Right atrium auricular region (tissue), 2 donors: ENCODE measurements at regions not wholly inside any gene's neighbourhood (a gene's known extent, or its start where the extent isn't known, plus 50 kb on each side); places are given as distances from the start of the nearest gene placed in this dataset.

ENCODE experiments used
- DNase-seq: peaks from one replicate; pipeline ENCODE4 v3.0.0-alpha.2; 2019; ENCODE audit warnings: low spot score
- H3K27ac ChIP-seq, 2 donors: fragments of 200-600 bp; sonication (generic); 1 replicate in 1 of 2; 2 replicates in 1 of 2; pipeline ENCODE4 v1.5.1; 2016 to 2019
- H3K27me3 ChIP-seq, 2 donors: fragments of 200-600 bp; sonication (generic); one replicate each; pipeline versions ENCODE4 v1.5.1 to v1.6.0; 2017 to 2019
- H3K36me3 ChIP-seq: fragments of 200-600 bp; sonication (generic); one replicate; pipeline ENCODE4 v1.5.1; 2016
- H3K4me1 ChIP-seq, 2 donors: fragments of 200-600 bp; sonication (generic); one replicate each; pipeline versions ENCODE4 v1.5.1 to v1.6.0; 2017 to 2019
- H3K4me3 ChIP-seq, 2 donors: fragments of 200-600 bp; sonication (generic); 1 replicate in 1 of 2; 2 replicates in 1 of 2; pipeline ENCODE4 v1.5.1; 2017 to 2019; ENCODE audit warnings: mild to moderate bottlenecking in 1 of 2, moderate library complexity in 1 of 2
- H3K9me3 ChIP-seq, 2 donors: fragments of 200-600 bp; sonication (generic); one replicate each; pipeline ENCODE4 v1.5.1; 2019
- CTCF ChIP-seq, 2 donors: fragments of 200-600 bp; sonication (generic); IDR thresholded peaks; one replicate each; pipeline ENCODE4 v1.5.1; 2019; ENCODE audit warnings: antibody characterized with exemption in 2 of 2

GRCh38 chr4:38319456-38320342 is 344.3 kb upstream of the KLF3 start:
- peak overlapping the region in 1 of 2 donors; percentile 35 for H3K4me3 ChIP-seq
- peak; percentile 99 to 100 for TF ChIP-seq CTCF (IDR thresholded peaks at IDR 0.05)
- DNase-seq: peak; percentile 96
- no peaks in the 10 kb centered on the region for H3K36me3 ChIP-seq
- H3K4me1 ChIP-seq: peaks cover 0 to 19% of the 10 kb centered on the region in 2 donors
- no peaks in the 10 kb centered on the region for H3K27me3 ChIP-seq
- H3K27ac ChIP-seq: peak overlapping the region; percentile 79 to 84
- H3K9me3 ChIP-seq: no peaks in the 10 kb centered on the region

- Histone ChIP-seq H3K4me3 (no peak overlapping the region), H3K27ac (peak overlapping the region; percentile 79 to 84), H3K9me3 (no peaks in the 10 kb centered on the region), H3K27me3 (no peaks in the 10 kb centered on the region), H3K36me3 (no peaks in the 10 kb centered on the region), H3K4me1 (peaks cover 0 to 19% of the 10 kb centered on the region in 2 donors)
- TF ChIP-seq CTCF (IDR thresholded peaks at IDR 0.05): no peak
- no peak for DNase-seq
These were observed 343.7 kb upstream of the KLF3 start for GRCh38 chr4:38320343-38320695.

- H3K9me3 ChIP-seq: no peaks in the 10 kb centered on the region
- TF ChIP-seq CTCF (IDR thresholded peaks at IDR 0.05): no peak
- peaks cover 0 to 19% of the 10 kb centered on the region in 2 donors for H3K4me1 ChIP-seq
- H3K36me3 ChIP-seq: no peaks in the 10 kb centered on the region
- H3K4me3 ChIP-seq: no peak overlapping the region
- DNase-seq: no peak
- no peaks in the 10 kb centered on the region for H3K27me3 ChIP-seq
- no peak overlapping the region for H3K27ac ChIP-seq
These were observed 343.2 kb upstream of the KLF3 start for GRCh38 chr4:38320833-38321232.

- Histone ChIP-seq H3K9me3 (no peaks in the 10 kb centered on the region), H3K27ac (no peak overlapping the region), H3K36me3 (no peaks in the 10 kb centered on the region), H3K4me1 (peaks cover 0 to 19% of the 10 kb centered on the region in 2 donors), H3K27me3 (no peaks in the 10 kb centered on the region), H3K4me3 (no peak overlapping the region)
- no peak for TF ChIP-seq CTCF (IDR thresholded peaks at IDR 0.05)
- DNase-seq: no peak
These were observed 341.3 kb upstream of the KLF3 start for GRCh38 chr4:38322714-38323113.

- Histone ChIP-seq H3K27me3 (no peaks in the 10 kb centered on the region), H3K27ac (no peak overlapping the region), H3K4me3 (no peak overlapping the region), H3K4me1 (peaks cover 0 to 18% of the 10 kb centered on the region in 2 donors), H3K36me3 (no peaks in the 10 kb centered on the region), H3K9me3 (no peaks in the 10 kb centered on the region)
- DNase-seq: no peak
- no peak for TF ChIP-seq CTCF (IDR thresholded peaks at IDR 0.05)
These were observed 340.8 kb upstream of the KLF3 start for GRCh38 chr4:38323141-38323641.
